ENCODE measurements at regions not wholly inside any gene's neighbourhood (a gene's known extent, or its start where the extent isn't known, plus 50 kb on each side); places are given as distances from the start of the nearest gene placed in this dataset.

DNA sequence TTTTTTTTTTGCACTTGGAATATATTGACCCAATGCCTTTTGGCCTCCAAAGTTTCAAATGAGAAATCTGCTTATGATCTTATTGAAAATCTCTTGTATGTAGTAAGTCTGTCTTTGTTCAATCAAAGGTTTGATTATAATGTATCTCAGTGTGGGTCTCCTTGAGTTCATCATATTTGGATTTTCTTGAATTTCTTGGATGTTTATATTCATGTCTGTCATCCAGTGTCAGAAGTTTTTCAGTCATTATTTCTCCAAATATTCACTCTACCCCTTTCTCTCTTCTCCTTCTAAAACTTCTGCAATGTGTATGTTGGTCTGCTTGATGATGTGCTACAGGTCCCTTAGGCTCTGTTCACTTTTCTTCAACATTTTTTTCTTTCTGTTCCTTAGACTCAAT is 95.9 kb upstream of the PTPRK start:
- TF ChIP-seq CTCF (IDR thresholded peaks at IDR 0.05) (no peak), POLR2A (IDR thresholded peaks at IDR 0.05) (no peak)
- ATAC-seq = no peak
- DNase-seq = no peak

GRCh38 chr6:128606611-128607010 is 86.2 kb upstream of the PTPRK start:
- Histone ChIP-seq H3K9me3 (no peaks in the 10 kb centered on the region), H3K36me3 (no peaks in the 10 kb centered on the region), H3K27me3 (no peaks in the 10 kb centered on the region), H3K4me3 (no peak overlapping the region), H3K4me1 (no peaks in the 10 kb centered on the region), H3K27ac (no peak overlapping the region)
- TF ChIP-seq POLR2A (IDR thresholded peaks at IDR 0.05) (no peak), CTCF (IDR thresholded peaks at IDR 0.05) (no peak)
- 74% methylated on average over 3 of the region's 3 CpGs for WGBS (ENCODE audit: insufficient coverage, low coverage, low lambda C conversion rate, missing lambda C conversion rate)
- intact Hi-C loops (cut with DNase I) = no loop called here
- no peak for DNase-seq
- no peak for ATAC-seq

More for the DNA sequence above, 95.9 kb upstream of the PTPRK start:
- H3K36me3 ChIP-seq = no peaks in the 10 kb centered on the region
- no peaks in the 10 kb centered on the region for H3K9me3 ChIP-seq
- no peak overlapping the region for H3K27ac ChIP-seq
- intact Hi-C loops (cut with DNase I) = no loop called here
- no peak overlapping the region for H3K4me3 ChIP-seq
- no peaks in the 10 kb centered on the region for H3K4me1 ChIP-seq
- H3K27me3 ChIP-seq = no peaks in the 10 kb centered on the region

GRCh38 chr6:128605961-128606360 is 85.6 kb upstream of the PTPRK start:
- Histone ChIP-seq H3K27me3 (no peaks in the 10 kb centered on the region), H3K4me3 (no peak overlapping the region), H3K9me3 (no peaks in the 10 kb centered on the region), H3K36me3 (no peaks in the 10 kb centered on the region), H3K4me1 (no peaks in the 10 kb centered on the region), H3K27ac (no peak overlapping the region)
- intact Hi-C loops (cut with DNase I) = no loop called here
- TF ChIP-seq POLR2A (IDR thresholded peaks at IDR 0.05) = no peak
- no peak for TF ChIP-seq CTCF (IDR thresholded peaks at IDR 0.05)
- ATAC-seq = no peak
- no peak for DNase-seq
- WGBS (ENCODE audit: insufficient coverage, low coverage, low lambda C conversion rate, missing lambda C conversion rate) = 66% methylated on average over 2 of the region's 2 CpGs

GRCh38 chr6:128601060-128601459 is 80.7 kb upstream of the PTPRK start:
- ATAC-seq = no peak
- no peak for TF ChIP-seq CTCF (IDR thresholded peaks at IDR 0.05)
- TF ChIP-seq POLR2A (IDR thresholded peaks at IDR 0.05) = no peak

GRCh38 chr6:128600397-128600951 is 80.1 kb upstream of the PTPRK start:
- H3K4me1 ChIP-seq = no peaks in the 10 kb centered on the region
- no peaks in the 10 kb centered on the region for H3K9me3 ChIP-seq
- ATAC-seq (no peak), DNase-seq (no peak)
- H3K4me3 ChIP-seq = no peak overlapping the region
- TF ChIP-seq CTCF (IDR thresholded peaks at IDR 0.05) (no peak), POLR2A (IDR thresholded peaks at IDR 0.05) (no peak)
- WGBS (ENCODE audit: insufficient coverage, low coverage, low lambda C conversion rate, missing lambda C conversion rate) = 49% methylated on average over 4 of the region's 4 CpGs
- H3K36me3 ChIP-seq = no peaks in the 10 kb centered on the region
- H3K27me3 ChIP-seq = no peaks in the 10 kb centered on the region
- H3K27ac ChIP-seq = no peak overlapping the region
- intact Hi-C loops (cut with DNase I) = no loop called here

More at GRCh38 chr6:128601060-128601459, 80.7 kb upstream of the PTPRK start:
- intact Hi-C loops (cut with DNase I) = no loop called here
- Histone ChIP-seq H3K4me1 (no peaks in the 10 kb centered on the region), H3K27ac (no peak overlapping the region), H3K36me3 (no peaks in the 10 kb centered on the region), H3K27me3 (no peaks in the 10 kb centered on the region), H3K9me3 (no peaks in the 10 kb centered on the region), H3K4me3 (no peak overlapping the region)
- WGBS (ENCODE audit: insufficient coverage, low coverage, low lambda C conversion rate, missing lambda C conversion rate) = 36% methylated on average over 4 of the region's 4 CpGs
- no peak for DNase-seq

All from right lobe of liver (tissue), 6 donors.